ENCODE measurements at regions not wholly inside any gene's neighbourhood (a gene's known extent, or its start where the extent isn't known, plus 50 kb on each side); places are given as distances from the start of the nearest gene placed in this dataset.

GRCh38 chr13:47801555-47801954, 199.5 kb downstream of the SUCLA2 start:
- TF ChIP-seq CTCF (conservative IDR thresholded peaks at IDR 0.05) (no peak), ZFX (IDR thresholded peaks at IDR 0.05) (no peak)

Data from C4-2B (cell line).